Trophoblast cell (in vitro differentiated cells and primary cell): ENCODE measurements at regions not wholly inside any gene's neighbourhood (a gene's known extent, or its start where the extent isn't known, plus 50 kb on each side); places are given as distances from the start of the nearest gene placed in this dataset.

Experiments used
- DNase-seq, 2 donors: peaks; one replicate each; pipeline ENCODE4 v3.0.0-alpha.2; 2016
- H2AFZ ChIP-seq: 2 replicates; pipeline ENCODE4 v1.6.1; 2013; ENCODE audit warnings: low read length, moderate library complexity, mild to moderate bottlenecking; ENCODE audit not compliant: insufficient read depth, poor library complexity
- H2AK5ac ChIP-seq: 2 replicates; pipeline ENCODE4 v1.6.1; 2013; ENCODE audit warnings: mild to moderate bottlenecking, low read length
- H2BK120ac ChIP-seq: 2 replicates; pipeline ENCODE4 v1.6.1; 2013; ENCODE audit warnings: low read length, mild to moderate bottlenecking, moderate library complexity; ENCODE audit not compliant: insufficient read depth, poor library complexity
- H2BK12ac ChIP-seq: 2 replicates; pipeline ENCODE4 v1.6.1; 2013; ENCODE audit warnings: mild to moderate bottlenecking, low read length, moderate library complexity
- H2BK5ac ChIP-seq: 2 replicates; pipeline ENCODE4 v1.6.1; 2013; ENCODE audit warnings: low read length, low read depth, moderate library complexity, mild to moderate bottlenecking; ENCODE audit not compliant: poor library complexity
- H3K14ac ChIP-seq: 2 replicates; pipeline ENCODE4 v1.6.1; 2013; ENCODE audit warnings: mild to moderate bottlenecking, low read length
- H3K18ac ChIP-seq: 2 replicates; pipeline ENCODE4 v1.6.1; 2013; ENCODE audit warnings: mild to moderate bottlenecking, low read length
- H3K23ac ChIP-seq: 2 replicates; pipeline ENCODE4 v1.6.1; 2013; ENCODE audit warnings: low read length
- H3K27ac ChIP-seq: 2 replicates; pipeline ENCODE4 v1.5.1; 2013; ENCODE audit warnings: low read depth, mild to moderate bottlenecking, inconsistent platforms, low read length, moderate library complexity
- H3K27me3 ChIP-seq: 2 replicates; pipeline ENCODE4 v1.6.1; 2013; ENCODE audit warnings: inconsistent platforms, mild to moderate bottlenecking, low read length, moderate library complexity; ENCODE audit not compliant: insufficient read depth
- H3K36me3 ChIP-seq, 2 experiments: 1 replicate in 1 of 2; 2 replicates in 1 of 2; pipeline ENCODE4 v1.6.1; 2013; ENCODE audit warnings: low read length in 2 of 2, mild to moderate bottlenecking in 2 of 2, moderate library complexity in 1 of 2; ENCODE audit not compliant: insufficient read depth in 2 of 2, control insufficient read depth in 1 of 2
- H3K4ac ChIP-seq: 2 replicates; pipeline ENCODE4 v1.6.1; 2013; ENCODE audit warnings: low read depth, mild to moderate bottlenecking, low read length, moderate library complexity
- H3K4me1 ChIP-seq, 2 experiments: 1 replicate in 1 of 2; 2 replicates in 1 of 2; pipeline ENCODE4 v1.6.1; 2013; ENCODE audit warnings: low read length in 2 of 2, mild to moderate bottlenecking in 2 of 2, moderate library complexity in 1 of 2; ENCODE audit not compliant: insufficient read depth in 2 of 2, control insufficient read depth in 1 of 2
- H3K4me2 ChIP-seq: 2 replicates; pipeline ENCODE4 v1.6.1; 2013; ENCODE audit warnings: inconsistent platforms, mild to moderate bottlenecking, low read length, moderate library complexity
- H3K4me3 ChIP-seq: 2 replicates; pipeline ENCODE4 v1.5.1; 2013; ENCODE audit warnings: mild to moderate bottlenecking, low read depth, low read length, inconsistent platforms
- H3K79me1 ChIP-seq: one replicate; pipeline ENCODE4 v1.6.1; 2013; ENCODE audit warnings: low read length
- H3K79me2 ChIP-seq: 2 replicates; pipeline ENCODE4 v1.6.1; 2013; ENCODE audit warnings: low read length, mild to moderate bottlenecking; ENCODE audit not compliant: control insufficient read depth, insufficient read depth, poor library complexity
- H3K9ac ChIP-seq: 2 replicates; pipeline ENCODE4 v1.6.1; 2013; ENCODE audit warnings: mild to moderate bottlenecking, low read length
- H3K9me3 ChIP-seq: 2 replicates; pipeline ENCODE4 v1.6.1; 2013; ENCODE audit warnings: low read depth, mild to moderate bottlenecking, control low read depth, inconsistent platforms, low read length; ENCODE audit not compliant: insufficient read depth
- H4K12ac ChIP-seq: 2 replicates; pipeline ENCODE4 v1.6.1; 2013; ENCODE audit warnings: low read depth, mild to moderate bottlenecking, low read length, moderate library complexity
- H4K8ac ChIP-seq: 2 replicates; pipeline ENCODE4 v1.6.1; 2013; ENCODE audit warnings: low read depth, mild to moderate bottlenecking, low read length, moderate library complexity
- H4K91ac ChIP-seq: one replicate; pipeline ENCODE4 v1.6.1; 2013; ENCODE audit warnings: low read depth, mild to moderate bottlenecking, low read length, moderate library complexity
- WGBS: extraction: QIAGEN DNeasy Blood & Tissue Kit; methylation state at CpG from one replicate; pipeline ENCODE4 v1.1.7; 2013; ENCODE audit warnings: missing lambda C conversion rate; ENCODE audit not compliant: insufficient read length, insufficient coverage; ENCODE audit errors: extremely low coverage; 5-methylcytosine and 5-hydroxymethylcytosine counted together

DNA sequence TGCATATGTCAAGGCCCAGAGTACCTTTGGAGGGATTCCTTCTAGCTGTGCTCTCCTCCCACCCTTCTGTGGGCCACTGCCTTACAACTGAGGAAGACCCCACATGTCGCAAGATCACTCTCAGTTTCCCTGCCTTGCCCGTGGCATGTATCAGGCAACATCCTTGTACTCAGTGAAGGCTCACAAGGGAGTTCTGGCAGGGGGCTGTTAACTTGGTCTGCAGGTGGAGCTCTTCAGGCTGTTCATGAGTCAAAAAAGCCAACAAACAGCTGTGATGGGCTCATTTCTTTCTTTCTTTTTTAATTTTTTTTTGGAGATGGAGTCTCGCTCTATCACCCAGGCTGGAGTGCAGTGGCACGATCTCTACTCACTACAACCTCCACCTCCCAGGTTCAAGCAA is 513.0 kb upstream of the ANKRD30A start:
- DNase-seq = no peak
- H3K14ac ChIP-seq = no peak overlapping the region
- no peaks in the 10 kb centered on the region for H3K9me3 ChIP-seq
- H3K4ac ChIP-seq = no peak overlapping the region
- no peak overlapping the region for H2AFZ ChIP-seq
- H2AK5ac ChIP-seq = no peak overlapping the region
- H3K18ac ChIP-seq = no peak overlapping the region
- no peak overlapping the region for H2BK12ac ChIP-seq
- no peak overlapping the region for H3K23ac ChIP-seq
- no peak overlapping the region for H3K9ac ChIP-seq
- H3K79me2 ChIP-seq = no peaks in the 10 kb centered on the region
- WGBS = no CpG with 5 or more reads among the region's 4 CpGs
- H2BK120ac ChIP-seq = no peak overlapping the region
- no peak overlapping the region for H3K27ac ChIP-seq
- no peak overlapping the region for H3K4me3 ChIP-seq
- H4K12ac ChIP-seq = no peak overlapping the region
- H4K91ac ChIP-seq = no peak overlapping the region
- H3K27me3 ChIP-seq = no peaks in the 10 kb centered on the region
- no peaks in the 10 kb centered on the region for H3K36me3 ChIP-seq
- no peak overlapping the region for H2BK5ac ChIP-seq
- H4K8ac ChIP-seq = no peak overlapping the region
- H3K4me2 ChIP-seq = no peak overlapping the region
- no peaks in the 10 kb centered on the region for H3K4me1 ChIP-seq
- H3K79me1 ChIP-seq = no peaks in the 10 kb centered on the region

DNA sequence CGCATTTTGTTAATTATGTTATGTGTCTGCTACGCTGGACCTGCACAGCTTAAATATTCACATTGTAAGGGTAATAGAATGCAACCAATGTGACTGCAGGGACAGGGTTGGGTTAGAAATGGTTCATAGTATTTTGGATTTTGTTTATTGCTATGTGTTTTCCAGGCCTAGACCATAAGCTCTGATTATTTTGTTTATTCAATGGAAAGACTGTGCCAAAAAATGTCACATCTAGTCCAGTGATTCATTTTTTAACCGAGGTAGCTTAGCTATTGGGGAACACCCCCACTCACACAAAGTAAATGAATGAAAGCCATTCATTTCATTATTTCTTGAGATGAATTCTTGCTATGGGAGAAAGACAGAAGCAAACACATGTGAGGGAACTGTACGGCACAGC is 516.5 kb upstream of the ANKRD30A start:
- no peaks in the 10 kb centered on the region for H3K9me3 ChIP-seq
- no peaks in the 10 kb centered on the region for H3K79me1 ChIP-seq
- H3K36me3 ChIP-seq = no peaks in the 10 kb centered on the region
- no peak overlapping the region for H3K4ac ChIP-seq
- WGBS = no CpG with 5 or more reads among the region's 4 CpGs
- no peak overlapping the region for H3K18ac ChIP-seq
- no peak overlapping the region for H3K9ac ChIP-seq
- H3K4me1 ChIP-seq = no peaks in the 10 kb centered on the region
- no peaks in the 10 kb centered on the region for H3K79me2 ChIP-seq
- no peak overlapping the region for H2BK12ac ChIP-seq
- H4K8ac ChIP-seq = no peak overlapping the region
- no peak overlapping the region for H3K4me3 ChIP-seq
- H3K4me2 ChIP-seq = no peak overlapping the region
- H3K27ac ChIP-seq = no peak overlapping the region
- no peak overlapping the region for H4K91ac ChIP-seq
- no peak overlapping the region for H3K23ac ChIP-seq
- no peak overlapping the region for H4K12ac ChIP-seq
- no peak for DNase-seq
- no peaks in the 10 kb centered on the region for H3K27me3 ChIP-seq
- no peak overlapping the region for H2AK5ac ChIP-seq
- no peak overlapping the region for H2BK5ac ChIP-seq
- H2AFZ ChIP-seq = no peak overlapping the region
- no peak overlapping the region for H2BK120ac ChIP-seq
- no peak overlapping the region for H3K14ac ChIP-seq

DNA sequence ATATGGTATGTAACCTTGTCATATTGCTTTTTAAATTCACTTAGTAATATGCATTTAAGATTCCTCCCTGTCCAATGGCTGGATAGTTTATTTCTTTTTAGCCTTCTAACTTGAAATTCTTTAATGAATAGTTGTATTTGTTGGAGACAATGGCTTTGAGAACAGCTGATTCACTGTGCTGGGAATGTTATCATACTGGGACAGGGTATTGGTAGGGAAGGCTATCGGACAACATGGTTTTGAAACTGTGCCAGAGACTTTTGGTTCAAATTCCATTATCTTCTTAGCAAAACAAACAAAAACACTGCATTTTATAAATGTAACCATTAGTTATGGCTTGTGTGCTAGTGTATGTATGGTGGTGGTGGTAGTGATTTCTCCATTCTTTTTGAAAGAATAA is 517.1 kb upstream of the ANKRD30A start:
- Histone ChIP-seq H3K4me2 (no peak overlapping the region), H3K9ac (no peak overlapping the region), H3K18ac (no peak overlapping the region), H3K9me3 (no peaks in the 10 kb centered on the region), H3K36me3 (no peaks in the 10 kb centered on the region), H2AK5ac (no peak overlapping the region), H4K91ac (no peak overlapping the region), H4K8ac (no peak overlapping the region), H2AFZ (no peak overlapping the region), H4K12ac (no peak overlapping the region), H3K4me1 (no peaks in the 10 kb centered on the region), H2BK5ac (no peak overlapping the region), H3K4ac (no peak overlapping the region), H3K79me2 (no peaks in the 10 kb centered on the region), H3K79me1 (no peaks in the 10 kb centered on the region), H3K4me3 (no peak overlapping the region), H3K27ac (no peak overlapping the region), H3K14ac (no peak overlapping the region), H3K27me3 (no peaks in the 10 kb centered on the region), H2BK12ac (no peak overlapping the region), H3K23ac (no peak overlapping the region), H2BK120ac (no peak overlapping the region)
- DNase-seq = peak in 1 of 2 donors; percentile 18
- no CpG with 5 or more reads among the region's 1 CpG for WGBS

DNA sequence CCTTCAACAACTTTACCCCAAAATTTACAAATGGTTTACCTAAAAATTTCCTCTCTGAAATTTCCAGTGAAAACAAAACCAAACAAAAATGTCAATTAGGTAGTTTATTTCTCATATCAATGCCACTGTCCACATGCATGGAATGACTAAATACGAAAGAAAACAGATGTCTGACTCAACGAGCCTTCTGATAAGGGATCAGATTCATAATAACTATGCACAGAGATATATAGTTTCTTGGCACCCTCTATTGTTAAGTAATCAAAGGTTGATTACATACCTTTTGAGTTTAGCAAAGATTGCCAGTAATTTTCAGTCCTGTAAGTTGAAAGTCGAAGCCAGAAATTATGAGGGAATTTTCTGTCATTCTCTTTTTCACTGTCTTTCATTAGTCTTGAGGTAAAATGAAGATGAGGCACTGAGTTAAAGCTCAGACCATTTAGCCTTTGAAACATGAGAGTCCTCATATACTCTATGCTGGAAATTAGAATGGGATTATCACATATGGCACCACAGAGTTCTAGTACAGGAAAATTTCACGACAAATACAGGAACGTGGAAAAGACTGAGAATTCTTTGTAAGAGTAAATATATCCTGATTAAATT is 519.1 kb upstream of the ANKRD30A start:
- no peak overlapping the region for H3K4me2 ChIP-seq

More for the DNA sequence above, 519.1 kb upstream of the ANKRD30A start:
- Histone ChIP-seq H3K18ac (no peak overlapping the region), H3K9me3 (no peaks in the 10 kb centered on the region), H2BK5ac (no peak overlapping the region), H2BK12ac (no peak overlapping the region), H3K4me1 (no peaks in the 10 kb centered on the region), H3K79me2 (no peaks in the 10 kb centered on the region), H3K9ac (no peak overlapping the region), H4K12ac (no peak overlapping the region), H3K23ac (no peak overlapping the region), H2BK120ac (no peak overlapping the region), H3K36me3 (no peaks in the 10 kb centered on the region), H3K4me3 (no peak overlapping the region), H3K27ac (no peak overlapping the region), H3K79me1 (no peaks in the 10 kb centered on the region), H4K91ac (no peak overlapping the region), H3K14ac (no peak overlapping the region), H4K8ac (no peak overlapping the region), H3K27me3 (no peaks in the 10 kb centered on the region), H2AFZ (no peak overlapping the region), H3K4ac (no peak overlapping the region), H2AK5ac (no peak overlapping the region)
- no peak for DNase-seq
- WGBS = no CpG with 5 or more reads among the region's 5 CpGs
